ENCODE measurements at regions not wholly inside any gene's neighbourhood (a gene's known extent, or its start where the extent isn't known, plus 50 kb on each side); places are given as distances from the start of the nearest gene placed in this dataset.

GRCh38 chr12:93136253-93137055 is 207.4 kb upstream of the EEA1 start:
- peaks cover 0 to 34% (median 24%) of the 10 kb centered on the region in 5 donors for H3K4me1 ChIP-seq (ENCODE audit: control insufficient read depth in 5 of 5, insufficient read depth in 5 of 5, low read length in 5 of 5)
- no peaks in the 10 kb centered on the region for H3K27me3 ChIP-seq (ENCODE audit: control insufficient read depth in 5 of 5, insufficient read depth in 4 of 5, low read length in 5 of 5)
- H3K27ac ChIP-seq (ENCODE audit: low read depth, low read length): peak overlapping the region; percentile 30
- H3K36me3 ChIP-seq (ENCODE audit: control insufficient read depth in 5 of 5, insufficient read depth in 5 of 5, low read length in 5 of 5): no peaks in the 10 kb centered on the region
- no peak overlapping the region for H3K9ac ChIP-seq (ENCODE audit: low read length in 5 of 5)
- H3K4me3 ChIP-seq (ENCODE audit: low read depth in 1 of 5, low read length in 5 of 5): no peak overlapping the region
- H3K9me3 ChIP-seq (ENCODE audit: control insufficient read depth in 5 of 5, low read length in 5 of 5): no peaks in the 10 kb centered on the region

DNA sequence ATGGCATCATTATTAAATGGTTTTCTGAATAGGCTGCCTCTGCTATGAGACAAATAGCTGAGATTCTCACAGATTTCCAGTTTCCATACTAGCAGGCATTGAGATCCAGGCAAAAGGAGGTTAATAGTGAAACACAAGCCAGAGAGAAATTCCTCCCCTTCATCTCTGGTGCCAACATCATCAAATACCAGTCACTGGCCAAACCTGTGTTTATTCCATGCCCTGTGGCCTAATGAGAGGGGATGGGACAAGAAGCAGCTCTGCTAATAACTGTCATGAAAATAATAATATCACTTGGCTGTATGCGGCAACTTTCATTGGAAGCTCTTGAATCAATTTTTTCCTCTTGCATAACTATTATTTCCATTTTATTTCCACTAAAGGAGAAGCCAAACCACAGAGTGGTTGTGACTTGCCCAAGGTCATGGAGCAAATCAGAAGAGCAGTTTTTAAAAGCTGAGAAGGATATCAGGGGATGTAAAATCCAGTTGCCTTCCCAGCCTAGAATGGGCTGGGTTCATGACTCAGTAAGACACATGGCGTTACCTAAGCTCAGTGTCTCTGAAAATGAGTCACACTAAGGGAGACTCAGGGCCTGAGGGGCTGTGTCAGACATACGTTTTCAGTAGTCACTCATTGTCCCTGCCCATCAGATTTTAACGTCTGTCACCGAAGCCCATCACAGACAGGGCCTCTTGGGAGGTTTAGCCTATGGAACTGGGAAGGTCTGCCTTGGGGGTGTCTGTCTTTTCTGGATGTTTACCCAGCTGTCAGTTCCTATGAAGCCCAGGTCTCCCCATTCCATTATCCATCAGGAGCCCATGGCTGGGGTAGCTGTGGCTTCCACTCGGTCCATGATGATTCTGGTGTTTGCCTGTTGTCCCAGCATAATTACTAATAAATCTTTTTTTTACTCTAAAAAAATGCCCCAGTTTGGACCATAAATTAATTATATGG is 208.8 kb upstream of the EEA1 start:
- no peak overlapping the region for H3K27ac ChIP-seq (ENCODE audit: low read depth, low read length)
- H3K27me3 ChIP-seq (ENCODE audit: control insufficient read depth in 5 of 5, insufficient read depth in 4 of 5, low read length in 5 of 5): no peaks in the 10 kb centered on the region
- H3K4me1 ChIP-seq (ENCODE audit: control insufficient read depth in 5 of 5, insufficient read depth in 5 of 5, low read length in 5 of 5): peaks cover 0 to 34% (median 24%) of the 10 kb centered on the region in 5 donors
- no peak overlapping the region for H3K4me3 ChIP-seq (ENCODE audit: low read depth in 1 of 5, low read length in 5 of 5)
- H3K36me3 ChIP-seq (ENCODE audit: control insufficient read depth in 5 of 5, insufficient read depth in 5 of 5, low read length in 5 of 5): no peaks in the 10 kb centered on the region
- no peak overlapping the region for H3K9ac ChIP-seq (ENCODE audit: low read length in 5 of 5)
- H3K9me3 ChIP-seq (ENCODE audit: control insufficient read depth in 5 of 5, low read length in 5 of 5): no peaks in the 10 kb centered on the region

- peaks cover 0 to 34% (median 23%) of the 10 kb centered on the region in 5 donors for H3K4me1 ChIP-seq (ENCODE audit: control insufficient read depth in 5 of 5, insufficient read depth in 5 of 5, low read length in 5 of 5)
- no peak overlapping the region for H3K9ac ChIP-seq (ENCODE audit: low read length in 5 of 5)
- H3K4me3 ChIP-seq (ENCODE audit: low read depth in 1 of 5, low read length in 5 of 5): no peak overlapping the region
- no peaks in the 10 kb centered on the region for H3K9me3 ChIP-seq (ENCODE audit: control insufficient read depth in 5 of 5, low read length in 5 of 5)
- H3K27ac ChIP-seq (ENCODE audit: low read depth, low read length): no peak overlapping the region
- no peaks in the 10 kb centered on the region for H3K36me3 ChIP-seq (ENCODE audit: control insufficient read depth in 5 of 5, insufficient read depth in 5 of 5, low read length in 5 of 5)
- H3K27me3 ChIP-seq (ENCODE audit: control insufficient read depth in 5 of 5, insufficient read depth in 4 of 5, low read length in 5 of 5): no peaks in the 10 kb centered on the region
Observed at GRCh38 chr12:93139028-93139665, 210.1 kb upstream of the EEA1 start.

GRCh38 chr12:93140325-93140724 is 211.2 kb upstream of the EEA1 start:
- no peak overlapping the region for H3K9ac ChIP-seq (ENCODE audit: low read length in 5 of 5)
- no peak overlapping the region for H3K27ac ChIP-seq (ENCODE audit: low read depth, low read length)
- H3K36me3 ChIP-seq (ENCODE audit: control insufficient read depth in 5 of 5, insufficient read depth in 5 of 5, low read length in 5 of 5): no peaks in the 10 kb centered on the region
- no peaks in the 10 kb centered on the region for H3K27me3 ChIP-seq (ENCODE audit: control insufficient read depth in 5 of 5, insufficient read depth in 4 of 5, low read length in 5 of 5)
- H3K4me3 ChIP-seq (ENCODE audit: low read depth in 1 of 5, low read length in 5 of 5): no peak overlapping the region
- no peaks in the 10 kb centered on the region for H3K9me3 ChIP-seq (ENCODE audit: control insufficient read depth in 5 of 5, low read length in 5 of 5)
- H3K4me1 ChIP-seq (ENCODE audit: control insufficient read depth in 5 of 5, insufficient read depth in 5 of 5, low read length in 5 of 5): peaks cover 0 to 27% (median 11%) of the 10 kb centered on the region in 5 donors

GRCh38 chr12:93140801-93141200 is 211.7 kb upstream of the EEA1 start:
- Histone ChIP-seq H3K9ac (ENCODE audit: low read length in 5 of 5) (no peak overlapping the region), H3K4me1 (ENCODE audit: control insufficient read depth in 5 of 5, insufficient read depth in 5 of 5, low read length in 5 of 5) (peaks cover 0 to 23% (median 7%) of the 10 kb centered on the region in 5 donors), H3K27ac (ENCODE audit: low read depth, low read length) (no peak overlapping the region), H3K36me3 (ENCODE audit: control insufficient read depth in 5 of 5, insufficient read depth in 5 of 5, low read length in 5 of 5) (no peaks in the 10 kb centered on the region), H3K9me3 (ENCODE audit: control insufficient read depth in 5 of 5, low read length in 5 of 5) (no peaks in the 10 kb centered on the region), H3K4me3 (ENCODE audit: low read depth in 1 of 5, low read length in 5 of 5) (no peak overlapping the region), H3K27me3 (ENCODE audit: control insufficient read depth in 5 of 5, insufficient read depth in 4 of 5, low read length in 5 of 5) (no peaks in the 10 kb centered on the region)

- no peaks in the 10 kb centered on the region for H3K9me3 ChIP-seq (ENCODE audit: control insufficient read depth in 5 of 5, low read length in 5 of 5)
- no peak overlapping the region for H3K27ac ChIP-seq (ENCODE audit: low read depth, low read length)
- H3K36me3 ChIP-seq (ENCODE audit: control insufficient read depth in 5 of 5, insufficient read depth in 5 of 5, low read length in 5 of 5): no peaks in the 10 kb centered on the region
- H3K4me1 ChIP-seq (ENCODE audit: control insufficient read depth in 5 of 5, insufficient read depth in 5 of 5, low read length in 5 of 5): peaks cover 0 to 4% (median under 1%) of the 10 kb centered on the region in 5 donors
- H3K27me3 ChIP-seq (ENCODE audit: control insufficient read depth in 5 of 5, insufficient read depth in 4 of 5, low read length in 5 of 5): no peaks in the 10 kb centered on the region
- no peak overlapping the region for H3K4me3 ChIP-seq (ENCODE audit: low read depth in 1 of 5, low read length in 5 of 5)
- H3K9ac ChIP-seq (ENCODE audit: low read length in 5 of 5): no peak overlapping the region
Observed at GRCh38 chr12:93142881-93143280, 213.8 kb upstream of the EEA1 start.

- no peak overlapping the region for H3K27ac ChIP-seq (ENCODE audit: low read depth, low read length)
- no peaks in the 10 kb centered on the region for H3K4me1 ChIP-seq (ENCODE audit: control insufficient read depth in 5 of 5, insufficient read depth in 5 of 5, low read length in 5 of 5)
- H3K27me3 ChIP-seq (ENCODE audit: control insufficient read depth in 5 of 5, insufficient read depth in 4 of 5, low read length in 5 of 5): no peaks in the 10 kb centered on the region
- no peaks in the 10 kb centered on the region for H3K36me3 ChIP-seq (ENCODE audit: control insufficient read depth in 5 of 5, insufficient read depth in 5 of 5, low read length in 5 of 5)
- no peak overlapping the region for H3K9ac ChIP-seq (ENCODE audit: low read length in 5 of 5)
- no peaks in the 10 kb centered on the region for H3K9me3 ChIP-seq (ENCODE audit: control insufficient read depth in 5 of 5, low read length in 5 of 5)
- no peak overlapping the region for H3K4me3 ChIP-seq (ENCODE audit: low read depth in 1 of 5, low read length in 5 of 5)
Observed at GRCh38 chr12:93144109-93144508, 215.0 kb upstream of the EEA1 start.

- Histone ChIP-seq H3K27me3 (ENCODE audit: control insufficient read depth in 5 of 5, insufficient read depth in 4 of 5, low read length in 5 of 5) (no peaks in the 10 kb centered on the region), H3K9ac (ENCODE audit: low read length in 5 of 5) (no peak overlapping the region), H3K4me1 (ENCODE audit: control insufficient read depth in 5 of 5, insufficient read depth in 5 of 5, low read length in 5 of 5) (no peaks in the 10 kb centered on the region), H3K9me3 (ENCODE audit: control insufficient read depth in 5 of 5, low read length in 5 of 5) (no peaks in the 10 kb centered on the region), H3K36me3 (ENCODE audit: control insufficient read depth in 5 of 5, insufficient read depth in 5 of 5, low read length in 5 of 5) (no peaks in the 10 kb centered on the region), H3K27ac (ENCODE audit: low read depth, low read length) (no peak overlapping the region), H3K4me3 (ENCODE audit: low read depth in 1 of 5, low read length in 5 of 5) (no peak overlapping the region)
Observed at GRCh38 chr12:93145086-93145485, 216.0 kb upstream of the EEA1 start.

DNA sequence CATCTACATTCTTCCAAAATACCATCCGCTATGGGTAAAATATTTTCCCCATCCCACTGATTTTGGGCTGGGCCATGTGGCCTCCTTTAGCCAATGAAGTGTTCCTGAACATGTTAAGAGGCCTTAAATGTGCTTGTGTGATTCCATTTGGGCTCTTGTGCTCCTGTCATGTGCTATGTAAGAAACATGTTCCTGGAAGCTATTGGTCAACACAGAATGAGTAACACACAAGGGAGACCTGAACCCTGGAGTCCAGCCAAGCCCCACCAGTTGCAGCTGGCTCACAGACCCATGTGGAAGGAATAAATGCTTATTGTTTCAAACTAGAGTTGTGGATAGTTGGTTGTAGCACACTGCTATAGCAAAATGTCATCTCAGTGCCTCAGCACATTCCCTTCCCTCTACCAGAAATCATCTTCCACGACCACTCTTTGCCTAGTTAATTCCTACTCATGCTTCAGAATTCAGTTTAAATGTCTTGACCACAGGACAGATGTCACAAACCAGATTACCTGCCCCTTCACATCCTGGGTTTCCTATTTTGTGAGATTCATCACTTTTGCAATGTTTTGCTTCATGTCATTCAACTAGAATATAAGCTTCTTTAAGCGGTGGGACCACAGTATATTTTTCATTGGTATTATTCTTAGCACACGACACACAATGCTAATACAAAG is 217.3 kb upstream of the EEA1 start:
- Histone ChIP-seq H3K36me3 (ENCODE audit: control insufficient read depth in 5 of 5, insufficient read depth in 5 of 5, low read length in 5 of 5) (no peaks in the 10 kb centered on the region), H3K9me3 (ENCODE audit: control insufficient read depth in 5 of 5, low read length in 5 of 5) (no peaks in the 10 kb centered on the region), H3K9ac (ENCODE audit: low read length in 5 of 5) (no peak overlapping the region), H3K4me3 (ENCODE audit: low read depth in 1 of 5, low read length in 5 of 5) (no peak overlapping the region), H3K27me3 (ENCODE audit: control insufficient read depth in 5 of 5, insufficient read depth in 4 of 5, low read length in 5 of 5) (no peaks in the 10 kb centered on the region), H3K27ac (ENCODE audit: low read depth, low read length) (no peak overlapping the region), H3K4me1 (ENCODE audit: control insufficient read depth in 5 of 5, insufficient read depth in 5 of 5, low read length in 5 of 5) (peaks cover 0 to 3% (median 1%) of the 10 kb centered on the region in 5 donors)
